ENCODE measurements at regions not wholly inside any gene's neighbourhood (a gene's known extent, or its start where the extent isn't known, plus 50 kb on each side); places are given as distances from the start of the nearest gene placed in this dataset.
"Not testable (repeated sequence)": the region's sequence is repeated elsewhere in the genome, so short reads cannot be mapped to it uniquely, and the experiment has no call there.

DNA sequence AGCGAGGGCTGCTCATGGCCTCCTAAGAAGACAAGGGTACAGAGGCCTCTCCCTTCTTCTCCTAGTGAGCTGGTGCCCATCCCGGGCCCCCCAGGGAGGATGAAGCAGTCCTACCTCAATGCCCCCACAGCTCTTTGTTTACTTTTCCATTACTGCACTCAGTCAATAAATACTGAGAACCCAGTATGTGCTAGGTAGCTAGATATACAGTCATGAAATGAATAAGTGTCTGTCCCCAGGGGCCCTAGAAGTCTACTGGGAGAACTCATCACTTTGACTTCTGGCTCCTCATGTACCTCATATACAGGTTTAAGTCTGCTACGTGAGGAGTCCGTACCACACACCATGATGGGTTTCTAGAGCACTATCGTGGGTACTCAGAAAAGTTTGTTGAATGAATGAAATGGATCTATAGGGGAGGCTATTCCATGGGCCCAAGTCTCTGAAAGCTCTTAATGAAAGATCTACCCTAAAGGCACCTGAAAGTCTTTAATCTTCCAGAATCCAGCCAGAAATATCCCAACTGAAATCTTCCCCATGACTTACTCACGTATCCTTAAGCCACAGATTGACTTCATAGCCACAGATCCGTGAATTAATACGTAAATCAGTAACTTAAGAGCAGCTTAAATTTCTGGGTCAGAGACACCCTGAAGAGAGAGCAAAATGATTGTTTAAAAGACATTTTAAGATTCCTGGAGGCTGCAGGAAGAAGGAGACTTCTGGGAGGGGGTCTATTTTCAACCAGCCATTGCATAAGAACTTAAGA lies 51.6 kb upstream of the POMP start:
- TF ChIP-seq, protein P1, sequence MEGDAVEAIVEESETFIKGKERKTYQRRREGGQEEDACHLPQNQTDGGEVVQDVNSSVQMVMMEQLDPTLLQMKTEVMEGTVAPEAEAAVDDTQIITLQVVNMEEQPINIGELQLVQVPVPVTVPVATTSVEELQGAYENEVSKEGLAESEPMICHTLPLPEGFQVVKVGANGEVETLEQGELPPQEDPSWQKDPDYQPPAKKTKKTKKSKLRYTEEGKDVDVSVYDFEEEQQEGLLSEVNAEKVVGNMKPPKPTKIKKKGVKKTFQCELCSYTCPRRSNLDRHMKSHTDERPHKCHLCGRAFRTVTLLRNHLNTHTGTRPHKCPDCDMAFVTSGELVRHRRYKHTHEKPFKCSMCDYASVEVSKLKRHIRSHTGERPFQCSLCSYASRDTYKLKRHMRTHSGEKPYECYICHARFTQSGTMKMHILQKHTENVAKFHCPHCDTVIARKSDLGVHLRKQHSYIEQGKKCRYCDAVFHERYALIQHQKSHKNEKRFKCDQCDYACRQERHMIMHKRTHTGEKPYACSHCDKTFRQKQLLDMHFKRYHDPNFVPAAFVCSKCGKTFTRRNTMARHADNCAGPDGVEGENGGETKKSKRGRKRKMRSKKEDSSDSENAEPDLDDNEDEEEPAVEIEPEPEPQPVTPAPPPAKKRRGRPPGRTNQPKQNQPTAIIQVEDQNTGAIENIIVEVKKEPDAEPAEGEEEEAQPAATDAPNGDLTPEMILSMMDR (conservative IDR thresholded peaks at IDR 0.05; ENCODE audit: low read depth, low read length), result no peak
- no peak for DNase-seq (ENCODE audit: low read depth)

DNA sequence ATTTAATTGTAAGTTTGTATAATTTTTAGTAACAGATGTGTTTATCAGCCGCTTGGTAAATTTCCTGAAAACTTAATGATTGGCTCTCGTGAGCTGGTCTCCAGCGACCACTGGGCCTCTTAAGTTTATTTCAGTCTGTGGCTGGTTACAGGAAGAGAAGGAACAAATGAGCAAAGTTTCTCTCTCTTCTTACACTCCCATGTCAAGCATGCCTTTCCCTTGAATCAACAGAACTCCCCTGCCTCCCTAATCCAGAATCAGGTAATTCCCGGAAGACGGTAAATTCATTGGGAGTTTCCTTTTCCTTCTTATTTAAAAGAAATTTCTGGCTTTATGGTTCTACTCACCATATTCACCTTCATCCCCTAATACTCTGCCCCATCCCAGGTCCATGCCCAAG lies 52.5 kb upstream of the POMP start:
- TF ChIP-seq, protein P1 (conservative IDR thresholded peaks at IDR 0.05; ENCODE audit: low read depth, low read length), result no peak
- DNase-seq (ENCODE audit: low read depth), result no peak
- no peak overlapping the region for H3K4me3 ChIP-seq (ENCODE audit: low read depth, low read length)

More for the DNA sequence above, 51.6 kb upstream of the POMP start:
- no peak overlapping the region for H3K4me3 ChIP-seq (ENCODE audit: low read depth, low read length)

DNA sequence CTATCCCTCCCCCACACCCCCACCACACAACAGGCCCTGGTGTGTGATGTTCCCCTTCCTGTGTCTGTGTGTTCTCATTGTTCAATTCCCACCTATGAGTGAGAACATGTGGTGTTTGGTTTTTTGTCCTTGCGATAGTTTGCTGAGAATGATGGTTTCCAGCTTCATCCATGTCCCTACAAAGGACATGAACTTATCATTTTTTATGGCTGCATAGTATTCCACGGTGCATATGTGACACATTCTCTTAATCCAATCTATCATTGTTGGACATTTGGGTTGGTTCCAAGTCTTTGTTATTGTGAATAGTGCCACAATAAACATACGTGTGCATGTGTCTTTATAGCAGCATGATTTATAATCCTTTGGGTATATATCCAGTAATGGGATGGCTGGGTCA lies 53.8 kb upstream of the POMP start:
- DNase-seq (ENCODE audit: low read depth); H3K4me3 ChIP-seq (ENCODE audit: low read depth, low read length): not testable (repeated sequence)

DNA sequence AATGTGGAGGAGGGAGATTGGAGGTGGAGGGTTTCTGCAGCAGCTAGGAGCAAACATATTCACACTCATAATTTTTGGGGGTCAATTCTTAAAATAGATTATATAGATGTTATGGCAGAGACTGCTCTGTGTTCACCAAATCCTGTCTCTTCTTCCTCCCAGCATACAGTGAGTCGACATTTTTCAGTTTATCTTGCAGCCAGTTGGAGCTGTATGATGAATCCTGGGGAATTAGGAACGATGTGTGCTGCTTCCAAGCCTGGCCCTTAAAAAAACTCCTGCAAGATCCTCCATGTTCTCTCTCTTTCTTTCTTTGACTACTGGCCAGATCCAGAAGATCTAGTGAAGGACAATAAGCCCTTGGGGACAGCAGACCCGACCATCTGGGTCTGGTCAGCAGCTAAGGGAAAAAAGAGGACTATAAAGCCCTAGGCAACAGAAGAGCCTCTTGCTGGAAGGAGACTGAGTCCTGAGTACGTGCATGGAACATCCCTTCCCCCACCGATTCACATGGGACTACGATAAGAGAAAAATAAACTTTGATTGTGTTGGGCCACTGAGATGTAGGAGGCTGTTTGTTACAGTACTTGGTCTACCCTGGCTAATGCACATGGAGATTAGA lies 55.8 kb upstream of the POMP start:
- TF ChIP-seq, protein P1 (conservative IDR thresholded peaks at IDR 0.05; ENCODE audit: low read depth, low read length), result no peak
- H3K4me3 ChIP-seq (ENCODE audit: low read depth, low read length), result no peak overlapping the region

DNA sequence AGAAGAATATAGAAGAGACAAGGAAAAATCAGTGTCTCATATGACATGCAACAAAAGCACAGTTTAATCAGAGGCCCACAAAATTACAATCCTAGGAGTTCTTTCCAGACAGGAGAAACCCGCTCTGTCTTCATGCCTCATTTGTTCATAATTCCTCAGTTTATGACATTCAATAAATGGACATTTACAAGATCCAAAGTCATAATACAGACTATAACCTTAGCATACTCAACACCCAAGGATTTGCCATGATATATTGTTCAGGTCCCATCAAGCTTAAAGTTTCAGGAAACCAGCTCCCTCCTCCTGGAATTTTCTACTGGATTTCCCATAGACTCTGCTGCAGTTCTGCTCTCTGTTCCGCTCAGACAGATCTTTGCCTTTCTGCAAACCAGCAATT lies 56.4 kb upstream of the POMP start:
- H3K4me3 ChIP-seq (ENCODE audit: low read depth, low read length), result no peak overlapping the region
- no peak for DNase-seq (ENCODE audit: low read depth)
- TF ChIP-seq, protein P1 (conservative IDR thresholded peaks at IDR 0.05; ENCODE audit: low read depth, low read length), result no peak

More for the DNA sequence above, 55.8 kb upstream of the POMP start:
- DNase-seq (ENCODE audit: low read depth), result no peak

DNA sequence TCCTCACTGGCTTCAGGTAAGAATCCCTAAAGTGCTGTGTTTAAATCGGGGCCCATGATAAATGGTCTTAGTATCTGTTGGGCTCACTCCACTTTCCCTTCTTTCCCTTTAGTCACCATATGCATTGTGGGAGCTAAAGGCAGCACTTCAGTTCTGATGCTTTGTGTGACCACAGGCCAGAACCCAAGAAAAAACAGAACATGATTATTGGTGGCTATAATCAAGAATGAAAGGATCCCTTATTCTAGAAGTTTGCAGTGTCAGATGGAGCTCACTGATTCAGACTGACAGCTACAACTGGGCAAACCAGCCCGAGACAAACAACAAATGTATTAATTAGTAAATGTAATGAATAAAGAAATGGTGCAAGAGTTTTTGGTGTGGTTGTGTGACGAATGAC lies 57.3 kb upstream of the POMP start:
- TF ChIP-seq, protein P1 (conservative IDR thresholded peaks at IDR 0.05; ENCODE audit: low read depth, low read length), result no peak
- no peak overlapping the region for H3K4me3 ChIP-seq (ENCODE audit: low read depth, low read length)
- DNase-seq (ENCODE audit: low read depth), result no peak

DNA sequence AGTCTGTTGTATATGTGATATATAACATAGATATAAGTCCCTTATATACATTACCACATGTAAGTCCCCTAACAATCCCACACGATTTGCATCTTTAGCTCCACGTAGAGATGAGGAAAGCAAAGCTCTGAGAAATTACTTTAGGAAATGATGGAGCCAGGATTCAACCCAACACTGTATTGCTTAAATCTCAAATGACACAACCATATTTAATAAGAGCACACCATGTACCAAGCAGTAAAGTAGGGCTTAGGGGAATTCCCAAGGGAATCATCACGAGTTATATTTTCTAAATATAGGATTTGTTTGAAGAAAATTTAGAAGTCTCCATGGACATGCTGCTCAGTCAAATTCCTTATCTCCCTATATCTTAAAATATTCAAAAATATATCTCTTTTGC lies 61.3 kb upstream of the POMP start:
- no peak overlapping the region for H3K4me3 ChIP-seq (ENCODE audit: low read depth, low read length)
- DNase-seq (ENCODE audit: low read depth), result peak; percentile 84
- TF ChIP-seq, protein P1 (conservative IDR thresholded peaks at IDR 0.05; ENCODE audit: low read depth, low read length), result no peak

Data from choroid plexus epithelial cell (primary cell).